Activated CD4-positive, alpha-beta T cell treated with anti-CD3 and anti-CD28 coated beads for 4 hours (primary cell): ENCODE measurements at regions not wholly inside any gene's neighbourhood (a gene's known extent, or its start where the extent isn't known, plus 50 kb on each side); places are given as distances from the start of the nearest gene placed in this dataset.

ENCODE experiments used
- DNase-seq, 2 donors: peaks; one replicate each; pipeline ENCODE4 v3.0.0-alpha.2; 2020

DNA sequence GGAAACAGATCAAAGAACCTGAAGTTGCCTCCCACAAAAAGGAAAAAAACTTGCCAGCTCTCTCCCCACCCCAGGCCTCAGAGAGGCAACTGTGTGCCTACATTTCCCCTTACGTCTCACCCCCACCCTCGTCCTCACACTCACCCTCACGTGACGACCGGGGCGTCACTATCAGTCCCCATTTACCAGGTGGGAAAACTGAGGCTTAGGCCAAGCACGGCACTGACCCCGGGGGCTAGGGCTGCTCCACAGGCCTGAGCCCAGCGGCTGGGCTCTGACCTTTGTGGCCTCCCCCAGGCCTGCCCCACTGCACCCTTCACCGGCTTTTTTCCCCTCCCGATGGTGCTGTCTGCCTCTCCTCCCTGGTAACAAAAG, 51.5 kb upstream of the RUNX3 start:
- DNase-seq: peak; percentile 67 to 68

DNA sequence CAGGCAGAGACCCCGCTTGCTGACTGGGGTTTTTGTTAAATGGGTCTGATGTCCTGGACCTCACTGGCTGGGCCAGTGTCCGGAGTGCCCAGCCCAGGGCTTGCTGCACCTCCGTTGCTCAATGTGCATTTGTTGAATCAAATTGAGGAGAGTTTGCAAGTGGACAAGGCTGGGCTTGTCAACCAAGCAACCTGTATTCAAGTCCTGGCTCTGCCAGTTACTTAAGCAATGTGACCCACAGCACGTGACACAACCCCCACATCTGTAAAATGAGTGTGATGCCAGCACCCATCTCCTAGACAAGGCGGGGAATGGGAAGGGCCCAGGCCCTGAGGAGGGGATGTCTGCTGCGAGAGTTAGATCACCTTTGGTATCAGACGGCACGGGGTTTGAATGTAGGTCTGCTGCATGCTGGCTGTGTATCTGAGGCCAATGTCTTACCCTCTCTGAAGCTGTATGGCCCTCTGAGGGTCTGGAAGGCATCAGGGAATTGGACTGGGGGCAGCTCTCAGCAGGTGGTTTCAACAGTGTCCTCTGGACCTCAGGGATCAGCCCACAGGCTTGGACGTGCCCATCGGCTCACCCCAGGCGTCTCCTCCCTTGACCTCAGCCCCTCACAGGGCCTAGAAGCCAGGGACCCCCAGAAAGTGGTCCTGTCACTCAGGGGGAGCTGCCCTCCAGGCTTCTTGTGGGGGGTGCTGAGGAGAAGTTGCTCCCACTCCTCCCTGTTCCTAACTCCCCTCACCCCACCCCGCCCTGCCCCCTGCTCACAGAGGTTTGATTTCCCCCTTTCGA, 51.0 kb upstream of the RUNX3 start:
- DNase-seq: no peak
